Endothelial cell of umbilical vein (primary cell): ENCODE measurements at regions not wholly inside any gene's neighbourhood (a gene's known extent, or its start where the extent isn't known, plus 50 kb on each side); places are given as distances from the start of the nearest gene placed in this dataset.

Experiments
- BruUV-seq: library from RNA; stranded (reverse); fragments of 400-500 nt; replicated peaks from 2 replicates; lab custom pipeline; 2021; lab: Mats Ljungman, UMichigan
- CTCF ChIA-PET: fragments of 300-600, 350-600 bp; sonication (Branson Sonifier 250); formaldehyde crosslinking; loops from one replicate; lab custom pipeline; 2021; ENCODE audit warnings: antibody characterized with exemption, inconsistent platforms; lab: Charles Lee
- POLR2A ChIA-PET: fragments of 300-600, 350-600 bp; sonication (Branson Sonifier 250); formaldehyde crosslinking; loops from one replicate; lab custom pipeline; 2021; ENCODE audit warnings: antibody characterized with exemption, inconsistent platforms; lab: Charles Lee
- DNase-seq: peaks from one replicate; pipeline ENCODE4 v3.0.0-alpha.2; 2011; ENCODE audit warnings: low read depth, low spot score
- FAIRE-seq: peaks from 2 replicates; lab custom pipeline; 2011; peaks lifted over from hg19 to GRCh38; lab: Jason Lieb, UNC
- H2AFZ ChIP-seq: 2 replicates; pipeline ENCODE4 v1.6.0; 2012; ENCODE audit warnings: low read depth, low read length, control low read depth, inconsistent platforms
- H3K27ac ChIP-seq: 2 replicates; pipeline ENCODE4 v1.5.1; 2011; ENCODE audit warnings: low read depth, mild to moderate bottlenecking, control low read depth, low read length, moderate library complexity; ENCODE audit not compliant: insufficient read depth
- H3K27me3 ChIP-seq, 2 experiments: 2 replicates each; pipeline versions ENCODE4 v1.6.0 to v1.6.1; 2011; ENCODE audit warnings: low read length in 2 of 2, mixed read lengths in 1 of 2; ENCODE audit not compliant: control insufficient read depth in 2 of 2, insufficient read depth in 2 of 2
- H3K36me3 ChIP-seq, 2 experiments: 2 replicates in 1 of 2; 3 replicates in 1 of 2; pipeline ENCODE4 v1.5.1; 2011; ENCODE audit warnings: low read length in 2 of 2, mild to moderate bottlenecking in 1 of 2, moderate library complexity in 1 of 2; ENCODE audit not compliant: control insufficient read depth in 2 of 2, insufficient read depth in 2 of 2; ENCODE audit errors: extremely low read depth in 1 of 2
- H3K4me1 ChIP-seq: 3 replicates; pipeline ENCODE4 v1.5.1; 2011; ENCODE audit warnings: mild to moderate bottlenecking, low read length; ENCODE audit not compliant: control insufficient read depth, insufficient read depth; ENCODE audit errors: extremely low read depth
- H3K4me2 ChIP-seq: 2 replicates; pipeline ENCODE4 v1.6.1; 2011; ENCODE audit warnings: low read length, control low read depth, mixed read lengths; ENCODE audit not compliant: insufficient read depth
- H3K4me3 ChIP-seq, 3 experiments: fragments of 200-600 bp in 1 of 3; sonication (generic), shearing (Covaris generic) in 1 of 3; replicated peaks in 1 of 3; 2 replicates each; pipeline ENCODE4 v1.5.1; 2011 to 2016; ENCODE audit warnings: control low read depth in 3 of 3, low read length in 3 of 3, mild to moderate bottlenecking in 2 of 3, inconsistent platforms in 1 of 3, low read depth in 1 of 3, moderate library complexity in 1 of 3; ENCODE audit not compliant: insufficient read depth in 1 of 3
- H3K79me2 ChIP-seq: 2 replicates; pipeline ENCODE4 v1.6.0; 2012; ENCODE audit warnings: low read length, inconsistent platforms; ENCODE audit not compliant: control insufficient read depth, insufficient read depth
- H3K9ac ChIP-seq: replicated peaks from 2 replicates; pipeline ENCODE3; 2011; ENCODE audit warnings: low read length, control low read depth; ENCODE audit not compliant: insufficient read depth; ENCODE audit errors: extremely low read depth
- H3K9me1 ChIP-seq: replicated peaks from 3 replicates; pipeline ENCODE4 v1.6.0; 2011; ENCODE audit warnings: mild to moderate bottlenecking, low read length; ENCODE audit not compliant: control insufficient read depth, insufficient read depth; ENCODE audit errors: extremely low read depth
- H3K9me3 ChIP-seq: replicated peaks from 2 replicates; pipeline ENCODE4 v1.5.1; 2012; ENCODE audit warnings: low read length, inconsistent platforms; ENCODE audit not compliant: control insufficient read depth, insufficient read depth
- H4K20me1 ChIP-seq: replicated peaks from 2 replicates; pipeline ENCODE3; 2011; ENCODE audit warnings: mild to moderate bottlenecking, low read length; ENCODE audit not compliant: control insufficient read depth, insufficient read depth; ENCODE audit errors: extremely low read depth
- CTCF ChIP-seq, 2 donors: IDR thresholded peaks; 1 replicate in 1 of 2; 2 replicates in 1 of 2; pipeline ENCODE4 v1.5.1; 2011; ENCODE audit warnings: low read length in 2 of 2, mild to moderate bottlenecking in 2 of 2, moderate library complexity in 2 of 2, control low read depth in 1 of 2, inconsistent platforms in 1 of 2, low read depth in 1 of 2; ENCODE audit not compliant: insufficient read depth in 1 of 2; ENCODE audit errors: extremely low read depth in 1 of 2
- EZH2 ChIP-seq: IDR thresholded peaks from 2 replicates; pipeline ENCODE4 v1.6.1; 2012; ENCODE audit warnings: borderline replicate concordance, low read depth, mild to moderate bottlenecking, moderate library complexity, low read length, inconsistent platforms; ENCODE audit not compliant: severe bottlenecking
- FOS ChIP-seq: IDR thresholded peaks from 2 replicates; pipeline ENCODE4 v1.6.1; 2011; ENCODE audit warnings: mild to moderate bottlenecking, low read length, moderate library complexity, borderline replicate concordance; ENCODE audit not compliant: insufficient read depth
- GATA2 ChIP-seq: IDR thresholded peaks from 2 replicates; pipeline ENCODE4 v1.7.0; 2011; ENCODE audit warnings: low read depth, mild to moderate bottlenecking, moderate library complexity, mixed read lengths, low read length; ENCODE audit not compliant: insufficient read length, insufficient read depth
- JUN ChIP-seq: IDR thresholded peaks from 2 replicates; pipeline ENCODE4 v1.6.1; 2011; ENCODE audit warnings: borderline replicate concordance, low read depth; ENCODE audit not compliant: insufficient read length, insufficient read depth
- MAX ChIP-seq: IDR thresholded peaks from 2 replicates; pipeline ENCODE4 v1.6.1; 2011; ENCODE audit not compliant: insufficient read depth, insufficient read length
- MYC ChIP-seq: IDR thresholded peaks from one replicate; pipeline ENCODE4 v1.6.1; 2011; ENCODE audit warnings: mild to moderate bottlenecking, low read depth, low read length
- POLR2A ChIP-seq: IDR thresholded peaks from 2 replicates; pipeline ENCODE4 v1.6.1; 2012; ENCODE audit warnings: low read depth, mild to moderate bottlenecking, control low read depth, low read length
- POLR2AphosphoS5 ChIP-seq: IDR thresholded peaks from 2 replicates; pipeline ENCODE4 v1.6.1; 2012; ENCODE audit warnings: low read depth, mild to moderate bottlenecking, control low read depth, low read length, moderate library complexity; ENCODE audit not compliant: insufficient read depth
- dilution Hi-C: fragments of 300-500 bp; cut with MboI; formaldehyde crosslinking; loops from one replicate; pipeline ENCODE4 v1.15.0; 2019; ENCODE audit warnings: low sequenced_read_pairs; ENCODE audit not compliant: extremely low pct_ligation_motif_present
- intact Hi-C: fragments of 100-400 bp; cut with micrococcal nuclease; formaldehyde crosslinking; loops from one replicate; pipeline ENCODE4 v1.10.0; 2022

GRCh38 chr3:29156086-29156715, 124.7 kb upstream of the RBMS3 start:
- Histone ChIP-seq H3K4me2 (no peak overlapping the region), H3K36me3 (no peaks in the 10 kb centered on the region), H3K9me3 (no peaks in the 10 kb centered on the region), H4K20me1 (no peaks in the 10 kb centered on the region), H3K4me1 (no peaks in the 10 kb centered on the region), H3K9me1 (no peaks in the 10 kb centered on the region), H3K4me3 (no peak overlapping the region), H2AFZ (no peak overlapping the region), H3K27me3 (no peaks in the 10 kb centered on the region), H3K27ac (no peak overlapping the region), H3K79me2 (no peaks in the 10 kb centered on the region), H3K9ac (no peak overlapping the region)
- ChIA-PET CTCF (no interaction called here), POLR2A (no interaction called here)
- DNase-seq (no peak), FAIRE-seq (no peak)
- dilution Hi-C loops (no loop called here), intact Hi-C loops (no loop called here)
- BruUV-seq = no TSS peak
- TF ChIP-seq MAX = no peak
- TF ChIP-seq FOS = no peak
- TF ChIP-seq POLR2A = no peak
- no peak for TF ChIP-seq EZH2
- TF ChIP-seq GATA2 = no peak
- TF ChIP-seq CTCF (IDR thresholded peaks at IDR 0.05; ENCODE audit: extremely low read depth in 1 of 2, insufficient read depth in 1 of 2, low read depth in 1 of 2, low read length in 2 of 2) = no peak
- TF ChIP-seq MYC = no peak
- TF ChIP-seq POLR2AphosphoS5 = no peak
- no peak for TF ChIP-seq JUN
